ENCODE measurements at regions not wholly inside any gene's neighbourhood (a gene's known extent, or its start where the extent isn't known, plus 50 kb on each side); places are given as distances from the start of the nearest gene placed in this dataset.
A peak's percentile ranks its signal among the peaks of the same experiment; 100 is the strongest.

DNA sequence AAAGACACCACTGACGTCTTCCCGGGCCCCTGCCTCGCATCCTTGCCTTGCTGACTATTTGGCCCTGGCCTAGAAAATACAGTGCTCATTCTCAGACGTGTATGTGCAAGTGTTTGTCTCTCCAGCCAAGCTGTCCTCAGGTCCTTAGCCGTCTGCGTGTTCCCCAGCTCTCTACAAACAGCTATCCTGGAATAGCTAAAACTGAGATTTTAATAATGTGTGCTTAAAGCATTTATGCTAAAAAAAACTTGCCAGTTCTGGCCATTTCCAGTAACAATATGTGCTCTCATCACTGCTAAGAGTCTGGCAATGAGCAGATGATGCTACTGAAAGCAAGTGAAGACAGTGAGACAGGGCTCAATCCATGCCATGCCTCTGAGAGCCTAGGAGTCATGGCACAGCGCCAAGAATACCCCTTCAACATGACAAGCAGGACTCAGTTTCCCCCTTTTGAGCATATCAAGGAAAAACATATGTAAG, 55.7 kb downstream of the IRF2BP2 start:
- DNase-seq, result no peak

DNA sequence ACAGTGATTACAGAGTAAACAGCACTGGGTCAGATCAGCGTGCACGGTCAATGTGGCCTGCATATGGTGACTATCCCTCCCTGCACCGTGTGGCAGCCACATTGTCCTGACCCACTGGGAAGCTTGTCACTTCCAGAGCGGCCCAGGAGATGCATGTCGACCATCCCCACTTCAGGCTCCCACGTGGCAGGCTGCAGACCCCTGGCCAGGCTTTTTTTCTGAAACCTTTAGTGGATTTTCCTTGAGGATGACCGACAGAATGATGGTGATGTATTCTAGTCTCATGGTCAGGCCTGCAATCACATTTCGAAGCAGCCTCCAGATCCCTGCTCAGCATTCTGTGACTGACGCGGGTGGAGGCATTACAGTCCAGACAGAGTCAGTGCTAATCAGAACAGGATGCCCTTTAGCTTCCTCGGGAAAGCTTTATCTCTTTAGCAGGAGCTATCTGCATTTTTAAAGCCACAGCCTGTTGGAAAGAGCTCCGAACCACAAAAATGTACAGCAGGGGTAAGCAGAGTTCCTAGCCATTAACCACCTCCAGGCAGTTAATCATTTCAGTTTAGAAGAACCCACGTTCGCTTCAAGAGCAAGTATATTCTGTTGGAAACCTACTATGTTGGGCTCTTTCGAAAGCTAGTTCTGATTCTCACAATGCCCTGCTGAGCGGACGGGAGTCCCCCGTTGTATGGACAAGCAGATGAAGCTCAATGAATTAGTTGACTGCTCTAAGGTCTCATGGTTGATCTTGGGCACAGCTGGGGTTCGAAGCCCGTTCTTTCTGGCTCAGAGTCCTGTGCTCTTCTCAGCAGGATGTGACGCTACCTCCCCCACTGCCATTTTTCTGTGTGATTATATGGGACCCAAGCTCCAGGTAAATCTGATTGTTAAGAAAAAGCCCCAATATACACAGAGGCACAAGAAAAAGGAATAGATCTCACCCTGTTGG, 56.5 kb downstream of the IRF2BP2 start:
- DNase-seq, result no peak

DNA sequence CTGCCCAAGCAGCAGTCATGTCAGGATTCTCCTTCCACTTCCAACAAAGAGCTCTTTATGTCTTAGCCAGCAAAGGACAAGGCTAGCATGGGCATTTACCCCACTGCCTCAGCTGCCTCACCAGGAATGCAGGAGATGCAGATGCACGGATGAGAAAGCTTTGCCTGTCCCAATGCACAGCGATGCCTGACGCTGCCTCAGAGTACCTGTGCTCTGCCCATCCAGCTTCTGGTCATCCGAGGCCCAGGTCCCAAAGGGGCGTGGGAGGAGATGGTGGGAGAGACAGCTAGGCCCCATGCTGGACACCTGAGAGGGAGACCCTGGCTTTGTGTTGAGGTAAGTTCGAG, 59.0 kb downstream of the IRF2BP2 start:
- DNase-seq, result no peak

DNA sequence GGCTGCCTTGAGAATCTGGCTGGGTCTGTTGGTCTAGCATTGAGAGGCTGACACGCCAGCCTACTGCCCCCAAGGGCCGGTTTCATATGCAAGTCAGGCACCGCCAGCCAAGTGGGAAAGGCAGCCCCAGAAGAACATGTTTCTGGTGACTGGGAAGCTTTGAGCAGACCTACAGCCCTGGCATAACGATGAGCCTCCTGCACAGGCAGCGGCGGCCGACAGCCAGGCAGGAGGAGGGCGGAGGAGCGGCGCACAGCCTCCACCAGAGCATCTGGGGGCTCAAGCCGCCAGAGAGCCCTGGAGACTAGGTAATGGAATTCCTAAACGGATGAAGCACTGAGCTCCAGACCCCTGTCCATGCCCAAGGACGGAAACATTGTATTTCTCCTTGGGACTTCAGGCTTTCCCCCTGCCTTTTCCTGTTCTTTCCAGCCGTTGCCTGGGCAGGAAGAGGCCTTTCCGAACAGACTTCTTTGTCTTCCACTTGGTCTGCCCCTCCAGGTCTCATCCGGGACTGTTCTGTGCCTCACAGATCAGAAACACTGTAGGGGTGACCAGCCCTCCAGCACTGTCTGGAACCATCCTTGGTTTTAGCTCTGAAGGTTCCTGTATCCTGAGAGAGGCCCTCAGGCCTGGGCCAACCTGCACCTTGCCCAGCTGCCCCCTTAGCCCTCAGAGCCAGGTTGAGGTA, 59.5 kb downstream of the IRF2BP2 start:
- DNase-seq, result no peak

DNA sequence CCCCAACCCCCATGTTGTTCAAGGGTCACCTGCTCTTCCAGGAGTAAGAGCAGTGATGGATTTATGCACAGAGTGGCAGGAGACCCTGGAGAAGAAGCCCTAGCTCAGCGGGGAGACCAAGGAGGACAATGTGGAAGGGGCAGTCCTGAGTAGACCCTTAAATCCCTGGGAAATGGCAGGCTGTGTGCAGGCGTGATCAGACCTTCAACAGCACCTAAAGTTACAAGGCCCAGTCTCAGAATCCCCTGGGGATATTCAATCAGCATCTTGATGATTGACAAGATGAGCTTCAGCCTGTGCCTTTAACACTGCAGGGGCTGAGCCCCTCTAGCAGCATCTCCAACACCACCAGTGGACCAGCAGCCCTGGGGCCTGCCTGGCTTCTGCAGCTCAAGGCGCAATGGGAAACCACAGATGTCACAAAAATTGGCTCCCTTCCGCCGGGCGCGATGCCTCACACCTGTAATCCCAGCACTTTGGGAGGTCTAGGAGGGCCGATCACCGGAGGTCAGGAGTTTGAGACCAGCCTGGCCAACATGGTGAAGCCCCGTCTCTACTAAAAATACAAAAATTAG, 60.4 kb downstream of the IRF2BP2 start:
- DNase-seq, result no peak

DNA sequence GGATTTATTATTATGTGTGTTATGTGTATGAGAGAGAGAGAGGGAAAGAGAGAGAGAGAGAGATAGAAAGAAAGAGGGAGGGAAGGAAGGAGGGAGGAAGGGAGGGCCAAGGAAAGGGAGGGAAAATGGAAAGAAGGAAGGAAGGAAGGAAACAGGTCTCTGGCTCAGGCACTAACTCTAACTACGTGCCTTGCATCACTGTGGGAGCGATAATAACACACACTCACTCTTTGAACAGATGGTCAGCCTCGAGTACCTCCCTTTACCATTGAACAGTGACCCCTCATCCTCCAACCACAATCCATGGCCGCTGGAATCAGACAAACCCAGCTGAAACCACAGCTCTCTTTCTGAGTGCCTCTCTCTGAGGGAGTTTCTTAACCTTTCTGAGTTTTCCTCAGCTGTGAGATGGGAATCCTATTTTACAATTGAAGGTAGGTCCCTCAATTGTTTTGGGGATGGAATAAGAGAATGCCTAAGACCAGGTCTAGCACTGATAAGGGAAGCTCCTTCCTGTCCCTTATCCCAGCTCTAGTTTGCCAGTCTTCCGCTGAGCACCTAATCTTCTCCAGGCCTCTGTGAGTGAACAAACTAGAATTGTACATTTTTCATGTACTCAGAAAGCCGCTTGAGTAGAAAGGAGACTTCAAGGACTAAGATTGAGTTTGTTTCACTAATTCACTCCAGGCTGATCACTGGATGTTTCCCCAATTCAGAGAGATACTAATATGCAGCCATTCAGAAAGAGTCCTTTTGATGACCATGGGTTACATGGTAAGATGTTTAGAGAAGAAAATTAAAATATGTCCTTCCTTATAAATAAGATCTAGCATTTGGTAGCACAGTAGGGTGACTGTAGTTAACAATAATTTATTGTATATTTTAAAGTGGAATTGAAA, 62.8 kb downstream of the IRF2BP2 start:
- no peak for DNase-seq

DNA sequence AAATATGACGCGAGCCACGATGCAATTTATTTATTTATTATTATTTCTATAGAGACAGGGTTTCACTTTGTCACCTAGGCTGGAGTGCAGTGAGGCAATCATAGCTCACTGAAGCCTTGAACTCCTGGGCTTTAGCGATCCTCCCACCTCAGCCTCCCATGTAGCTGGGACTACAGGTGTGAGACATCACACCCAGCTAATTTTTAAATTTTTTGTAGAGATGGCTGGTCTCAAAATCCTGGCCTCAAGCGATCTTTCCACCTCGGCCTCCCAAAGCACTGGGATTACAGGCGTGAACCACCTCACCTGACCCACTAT, 63.6 kb downstream of the IRF2BP2 start:
- no peak for DNase-seq

DNA sequence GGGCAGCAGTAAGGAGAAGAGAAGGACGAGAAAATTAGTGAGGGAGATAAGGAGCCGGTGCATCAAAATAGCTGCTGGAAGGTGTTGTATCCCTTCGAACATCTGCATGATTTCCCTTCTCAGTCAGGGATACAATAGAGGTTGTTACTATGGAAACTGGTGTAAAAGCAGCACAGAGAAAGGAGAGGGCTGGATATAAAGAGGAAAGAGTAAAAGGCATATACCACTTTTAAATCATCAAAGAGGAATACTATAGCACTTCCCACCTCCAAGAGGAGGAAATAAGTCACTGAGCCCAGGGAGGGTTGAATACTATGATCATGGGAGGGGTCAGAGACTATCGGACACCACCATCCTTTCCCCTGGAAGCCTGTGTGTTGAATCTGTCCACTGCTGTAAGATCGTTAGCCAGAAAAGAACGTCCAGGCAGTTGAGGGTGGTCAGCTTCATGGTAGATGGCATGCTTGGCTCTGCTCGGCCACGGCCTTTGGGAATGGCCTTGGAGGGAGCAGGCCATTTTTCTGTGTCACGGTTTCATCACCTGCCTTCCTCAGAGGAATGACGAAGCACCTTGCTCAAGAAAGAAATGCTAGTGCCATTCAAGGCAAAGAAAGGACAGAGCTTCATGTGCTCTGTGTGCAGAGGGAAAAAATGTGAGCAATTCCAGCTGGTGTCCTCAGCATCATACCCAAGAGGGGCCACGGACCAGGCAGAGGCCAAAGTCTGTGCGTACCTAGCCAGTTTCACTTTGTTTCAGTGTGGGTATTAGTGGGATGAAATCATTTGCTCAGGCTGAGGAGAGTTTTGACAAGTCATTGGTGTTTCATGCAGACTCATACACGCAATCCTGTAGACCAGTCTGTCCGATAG, 64.2 kb downstream of the IRF2BP2 start:
- no peak for DNase-seq

DNA sequence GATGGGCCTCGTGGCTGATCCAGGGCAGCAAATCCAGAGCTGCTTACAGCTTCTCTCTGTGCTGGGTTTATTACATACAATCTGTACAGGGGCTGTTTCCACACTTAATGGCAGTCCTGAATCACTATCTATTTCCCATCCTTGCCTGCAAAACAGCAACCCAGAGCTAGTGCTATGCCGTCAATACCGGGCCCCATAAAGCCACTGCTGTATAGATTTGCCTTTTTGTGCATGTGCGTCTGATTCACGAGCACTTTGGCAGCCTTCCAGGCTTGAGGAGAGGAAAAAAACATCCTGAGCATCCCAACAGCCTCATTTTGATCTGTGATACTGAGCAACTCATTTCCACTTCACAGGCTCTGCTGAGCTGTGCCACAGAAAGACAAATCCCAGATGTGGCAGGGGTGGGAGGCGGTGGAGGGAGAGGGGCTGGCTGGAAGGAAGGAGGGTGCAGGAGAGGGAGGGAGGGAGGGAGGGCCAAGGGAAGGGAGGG, 65.2 kb upstream of the TARBP1 start:
- peak; percentile 47 to 52 for DNase-seq

DNA sequence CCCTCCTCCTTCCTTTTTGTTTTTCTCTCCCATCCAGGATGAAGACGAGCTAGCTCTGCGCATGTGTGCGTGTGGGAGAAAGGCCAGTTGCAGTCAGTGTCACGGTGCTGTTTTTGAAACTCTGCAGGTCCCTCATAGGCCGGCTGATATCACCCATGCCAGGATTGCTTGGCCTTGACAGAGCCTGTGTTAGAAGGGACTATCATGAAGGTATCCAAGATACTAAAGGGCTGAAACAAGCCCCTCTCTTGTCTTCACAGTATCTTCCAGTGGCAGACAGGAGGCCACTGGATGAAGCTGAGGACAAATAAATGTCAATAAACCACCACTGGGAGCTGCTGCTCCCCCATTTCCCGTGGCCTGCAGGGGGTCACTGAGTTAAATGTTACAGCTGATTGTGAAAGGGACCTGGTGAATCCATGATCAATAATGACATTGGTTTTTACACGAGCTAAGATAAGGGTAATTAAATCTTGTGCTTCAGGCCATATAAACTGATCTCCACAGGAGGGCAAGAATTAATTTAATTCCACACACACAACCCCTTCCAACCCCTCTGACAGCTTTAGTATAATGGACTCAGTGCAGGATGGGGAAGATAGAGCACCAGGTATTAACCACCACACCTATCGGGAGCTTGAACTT, 64.6 kb upstream of the TARBP1 start:
- no peak for DNase-seq

DNA sequence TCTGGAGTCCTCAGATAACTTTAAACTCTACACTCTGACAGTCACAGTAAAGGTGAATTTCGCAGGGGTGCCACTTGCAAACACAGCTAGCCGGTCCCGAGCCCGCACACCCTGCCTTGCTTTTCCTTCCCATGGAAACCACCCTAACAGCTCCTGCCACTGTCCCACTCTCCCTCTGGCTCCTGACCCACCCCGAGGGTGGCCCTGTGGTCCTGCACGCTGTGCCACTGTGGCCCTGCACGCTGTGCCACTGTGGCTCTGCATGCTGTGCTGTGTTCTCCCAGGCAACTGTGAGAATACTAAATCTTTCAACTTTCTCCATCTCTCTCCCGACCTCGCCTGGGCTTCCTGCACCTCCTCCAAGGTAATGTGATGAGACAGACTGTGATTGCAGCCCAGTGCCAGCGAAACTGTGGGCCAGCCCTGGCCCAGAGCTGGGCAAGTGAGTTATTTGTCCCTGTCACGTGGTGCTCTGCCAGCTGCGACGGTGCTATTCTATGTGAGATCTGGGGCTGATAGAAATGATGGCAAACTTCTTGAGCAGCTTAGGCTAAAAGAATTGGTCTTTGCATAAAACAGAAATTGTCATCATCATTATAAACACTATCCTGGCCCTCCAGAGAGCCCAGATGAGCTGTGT, 63.4 kb upstream of the TARBP1 start:
- no peak for DNase-seq

DNA sequence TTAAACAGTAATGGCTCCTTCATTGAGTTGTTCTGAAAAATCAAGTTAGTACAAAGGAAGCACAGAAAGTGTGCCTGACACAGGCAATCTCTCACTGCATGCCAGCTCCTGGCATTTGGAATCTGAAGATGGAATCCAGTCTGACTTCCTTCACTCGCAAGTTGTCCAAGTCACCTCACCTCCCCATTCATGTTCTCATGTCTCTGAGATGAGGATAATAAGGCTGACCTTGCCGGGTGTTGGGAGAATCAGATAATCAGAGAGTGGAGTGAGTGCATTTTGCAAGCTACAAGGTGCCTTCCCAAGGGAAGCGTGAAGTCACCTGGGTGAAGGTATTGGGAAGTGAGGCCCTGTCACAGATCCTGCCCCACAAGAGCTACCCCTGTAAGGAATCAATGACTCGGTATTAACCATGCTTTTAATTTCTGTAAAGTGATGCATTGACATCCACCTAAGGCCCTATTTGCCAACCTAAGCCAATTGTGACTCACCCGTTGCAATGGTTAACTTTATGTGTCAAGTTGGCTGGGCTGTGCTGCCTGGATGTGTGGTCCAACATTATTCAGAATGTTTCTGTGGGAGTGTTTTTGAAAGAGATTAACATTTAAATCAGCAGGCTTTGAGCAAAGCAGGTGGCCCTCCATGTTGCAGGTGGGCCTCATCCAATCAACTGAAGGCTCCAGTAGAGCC, 62.5 kb upstream of the TARBP1 start:
- no peak for DNase-seq

DNA sequence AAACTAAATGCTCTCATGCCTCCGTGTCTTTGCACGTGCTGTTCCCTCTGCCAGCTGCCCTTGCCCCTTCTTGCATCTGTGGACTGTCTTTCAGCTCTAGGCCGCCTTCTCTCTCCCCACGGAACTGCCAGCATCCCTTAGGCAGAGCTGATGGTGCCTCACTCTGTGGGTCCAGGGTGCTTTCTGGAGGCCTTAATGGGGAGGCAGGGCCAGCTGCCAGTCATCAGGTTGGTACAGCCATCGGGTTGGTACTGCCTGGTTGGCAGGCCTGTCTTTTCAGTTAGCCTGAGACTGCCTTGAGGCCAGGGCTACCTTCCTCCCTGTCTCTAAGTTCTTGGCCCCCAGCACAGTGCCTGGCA, 61.4 kb upstream of the TARBP1 start:
- DNase-seq, result no peak

DNA sequence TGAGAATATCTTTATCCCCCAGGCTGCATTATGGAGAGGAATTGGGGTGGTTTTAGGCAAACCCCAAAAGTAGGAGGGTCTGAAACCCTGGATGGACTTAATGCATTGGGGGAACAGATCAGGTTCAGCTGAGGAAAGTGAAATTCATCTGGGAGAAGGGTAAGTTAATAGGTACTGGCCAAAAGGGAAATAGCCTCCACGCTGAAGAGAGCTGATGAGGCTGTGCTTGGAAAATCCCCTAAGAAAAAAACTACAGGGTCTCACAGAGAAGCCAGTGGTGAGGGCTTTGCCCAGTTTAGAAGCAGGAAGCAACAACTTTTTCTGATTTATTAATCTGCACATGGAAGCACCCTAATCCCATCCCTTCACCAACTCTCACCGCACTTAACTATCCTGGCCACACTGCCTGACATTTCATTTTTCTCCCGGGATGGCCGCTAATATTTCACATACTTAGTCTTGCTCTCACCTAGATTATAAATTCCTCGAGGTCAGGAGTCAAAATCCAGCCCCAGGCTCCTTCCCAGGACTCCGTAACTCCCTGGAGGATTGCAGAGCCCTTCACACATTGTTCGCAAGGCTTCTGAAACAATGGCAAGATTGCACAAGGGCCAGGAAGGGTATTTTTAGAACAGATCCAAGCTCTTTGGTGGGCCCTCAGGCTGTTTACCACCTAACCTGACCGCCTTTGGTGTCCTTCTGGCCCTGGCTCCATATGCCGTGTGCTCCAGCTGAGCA, 60.9 kb upstream of the TARBP1 start:
- no peak for DNase-seq

DNA sequence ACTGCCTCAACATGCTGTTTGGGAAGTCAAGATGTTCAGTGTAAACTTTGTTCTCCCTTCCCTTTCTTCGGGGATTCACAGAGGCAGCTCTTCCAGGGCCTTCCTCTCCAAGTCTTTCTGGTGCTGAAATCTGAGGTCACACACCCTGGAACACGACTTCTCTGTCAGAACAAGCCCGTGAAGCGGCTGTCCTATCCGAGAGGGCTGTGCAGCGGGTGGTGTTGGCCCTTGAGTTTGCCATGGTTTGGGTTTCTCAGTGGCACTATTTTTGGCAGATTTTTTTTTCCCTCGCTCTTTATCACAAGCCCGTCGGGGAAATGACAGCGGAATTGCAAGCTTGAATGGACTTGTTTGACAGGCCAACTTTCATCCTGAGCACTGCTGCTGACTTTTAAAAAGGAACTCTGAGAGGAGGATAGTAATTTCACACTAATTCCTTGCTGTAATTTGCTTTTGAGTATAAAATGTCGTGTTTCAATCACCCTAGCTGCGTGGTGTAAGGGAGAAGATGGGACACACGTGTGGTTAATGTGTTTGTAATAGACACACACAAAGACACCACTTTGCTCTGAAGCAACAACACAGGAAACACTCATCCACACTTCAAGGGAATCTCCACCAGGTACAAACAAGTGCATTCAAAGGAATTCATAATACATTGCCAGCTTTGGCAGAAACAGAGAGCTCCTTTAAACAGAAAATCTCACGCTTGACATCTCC, 60.1 kb upstream of the TARBP1 start:
- DNase-seq, result no peak

DNA sequence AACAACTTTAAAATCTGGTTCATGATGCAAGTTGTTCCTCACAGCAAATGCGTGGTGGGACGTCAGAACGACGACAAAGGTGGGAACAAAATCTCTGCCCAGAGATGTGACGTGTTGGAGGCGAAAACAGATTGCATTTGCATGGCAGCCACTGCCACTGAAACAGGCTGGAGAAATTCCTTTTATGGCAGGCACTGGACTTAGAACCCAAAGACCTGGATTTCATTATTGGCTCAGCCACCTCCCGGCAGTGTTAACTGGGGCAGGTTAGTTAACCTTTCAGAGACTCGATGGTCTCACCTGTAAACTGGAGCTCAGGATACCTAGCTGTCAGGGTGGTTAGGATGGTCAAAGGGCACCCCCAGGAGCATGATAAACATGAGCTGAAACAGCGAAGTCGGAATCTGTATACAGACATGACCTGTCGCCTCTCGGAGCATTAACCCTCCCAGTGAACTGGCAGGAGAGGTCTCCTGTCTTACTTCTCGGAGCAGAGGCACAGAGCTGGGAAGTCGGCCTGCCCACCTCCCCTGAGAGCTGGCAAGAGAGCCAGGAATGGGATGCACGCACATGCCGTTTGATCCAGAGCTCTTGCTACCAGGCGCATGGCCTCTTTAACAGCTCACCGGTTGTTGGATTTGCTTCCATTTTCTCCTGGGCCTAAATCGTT, 59.2 kb upstream of the TARBP1 start:
- no peak for DNase-seq

DNA sequence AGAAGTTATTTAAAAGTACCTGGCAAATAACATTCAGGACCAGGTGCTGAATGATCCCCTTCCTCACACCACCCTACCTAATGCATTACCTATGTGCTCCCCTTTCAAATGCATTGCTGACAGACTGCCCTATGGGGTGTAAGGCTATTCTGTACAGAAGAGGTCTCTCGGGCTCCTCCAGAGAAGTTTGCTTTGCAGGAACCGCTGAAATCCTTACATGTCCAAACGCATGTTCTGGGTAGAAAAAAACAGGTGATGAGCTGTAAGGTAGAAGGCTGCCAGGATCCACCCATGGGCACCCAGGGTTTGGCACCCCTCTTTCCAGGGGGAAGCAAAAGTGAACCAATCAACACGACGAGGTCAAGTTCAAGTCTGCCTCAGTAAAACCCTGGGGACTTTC, 58.3 kb upstream of the TARBP1 start:
- no peak for DNase-seq

DNA sequence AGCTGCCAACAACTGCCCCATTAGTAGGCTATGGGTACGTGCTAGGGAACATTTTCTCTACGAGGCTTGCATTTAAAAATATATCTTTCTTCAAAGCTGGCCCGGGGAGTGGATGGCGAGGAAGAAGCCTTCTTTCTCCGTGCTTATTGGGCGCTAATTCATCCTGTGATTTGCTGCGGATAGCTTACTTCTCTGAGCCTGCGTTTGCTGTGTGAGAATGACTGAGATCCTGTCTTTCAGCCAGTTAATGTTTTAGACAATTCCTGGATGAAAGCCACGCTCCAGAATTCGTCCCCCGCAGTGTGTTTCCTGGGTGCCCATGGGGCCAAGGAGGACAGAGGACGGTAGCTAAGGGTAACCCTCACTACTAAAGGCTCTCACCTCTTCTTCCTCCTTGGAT, 57.8 kb upstream of the TARBP1 start:
- no peak for DNase-seq
